Esophagus (tissue), 2 donors: ENCODE measurements at regions not wholly inside any gene's neighbourhood (a gene's known extent, or its start where the extent isn't known, plus 50 kb on each side); places are given as distances from the start of the nearest gene placed in this dataset.

Experiments used
- H3K27ac ChIP-seq, 2 donors: one replicate each; pipeline ENCODE4 v1.5.1; 2013; ENCODE audit warnings: low read depth in 2 of 2, mild to moderate bottlenecking in 2 of 2, inconsistent platforms in 1 of 2, low read length in 1 of 2, moderate library complexity in 1 of 2
- H3K27me3 ChIP-seq, 2 donors: one replicate each; pipeline ENCODE4 v1.6.1; 2013; ENCODE audit warnings: low read length in 2 of 2, control low read depth in 1 of 2, mild to moderate bottlenecking in 1 of 2; ENCODE audit not compliant: insufficient read depth in 2 of 2, control insufficient read depth in 1 of 2
- H3K36me3 ChIP-seq, 2 donors: one replicate each; pipeline ENCODE4 v1.6.1; 2013; ENCODE audit warnings: low read length in 1 of 2; ENCODE audit not compliant: control insufficient read depth in 2 of 2, insufficient read depth in 2 of 2
- H3K4me1 ChIP-seq, 2 donors: one replicate each; pipeline ENCODE4 v1.6.1; 2013; ENCODE audit warnings: low read length in 1 of 2; ENCODE audit not compliant: control insufficient read depth in 2 of 2, insufficient read depth in 2 of 2
- H3K4me3 ChIP-seq, 2 donors: one replicate each; pipeline ENCODE4 v1.5.1; 2013; ENCODE audit warnings: low read length in 2 of 2, mild to moderate bottlenecking in 2 of 2, low read depth in 1 of 2, moderate library complexity in 1 of 2
- H3K9me3 ChIP-seq, 2 donors: one replicate each; pipeline ENCODE4 v1.6.1; 2013; ENCODE audit warnings: mild to moderate bottlenecking in 2 of 2, low read depth in 1 of 2, low read length in 1 of 2, moderate library complexity in 1 of 2; ENCODE audit not compliant: control insufficient read depth in 2 of 2, insufficient read depth in 1 of 2
- WGBS, 2 donors: extraction: QIAGEN DNeasy Blood & Tissue Kit; methylation state at CpG; one replicate each; pipeline ENCODE4 v1.1.7; 2013; 5-methylcytosine and 5-hydroxymethylcytosine counted together
- donor health status: healthy with polysubstance abuse.
- donor health status: Bipolar disorder and iron deficiency.

GRCh38 chr21:35481005-35481404 lies 431.9 kb upstream of the RUNX1 start:
- WGBS, 2 donors = 90% methylated on average over 6 of the region's 6 CpGs
- Histone ChIP-seq H3K4me1 (no peaks in the 10 kb centered on the region), H3K9me3 (no peaks in the 10 kb centered on the region)

GRCh38 chr21:35479529-35479928 lies 430.4 kb upstream of the RUNX1 start:
- Histone ChIP-seq H3K4me3 (no peak overlapping the region), H3K27me3 (no peaks in the 10 kb centered on the region), H3K4me1 (no peaks in the 10 kb centered on the region), H3K36me3 (no peaks in the 10 kb centered on the region), H3K27ac (no peak overlapping the region), H3K9me3 (no peaks in the 10 kb centered on the region)
- 88 to 94% methylated on average over 1 of the region's 1 CpG for WGBS, 2 donors

More at GRCh38 chr21:35481005-35481404, 431.9 kb upstream of the RUNX1 start:
- Histone ChIP-seq H3K27ac (no peak overlapping the region), H3K27me3 (no peaks in the 10 kb centered on the region), H3K4me3 (no peak overlapping the region), H3K36me3 (no peaks in the 10 kb centered on the region)

- Histone ChIP-seq H3K4me1 (no peaks in the 10 kb centered on the region), H3K36me3 (no peaks in the 10 kb centered on the region), H3K27me3 (no peaks in the 10 kb centered on the region), H3K4me3 (no peak overlapping the region), H3K9me3 (no peaks in the 10 kb centered on the region), H3K27ac (no peak overlapping the region)
Observed at GRCh38 chr21:35479065-35479448, 430.0 kb upstream of the RUNX1 start.

GRCh38 chr21:35478161-35479064 lies 429.3 kb upstream of the RUNX1 start:
- 62 to 68% methylated on average over 5 of the region's 5 CpGs for WGBS, 2 donors
- Histone ChIP-seq H3K27ac (no peak overlapping the region), H3K4me3 (no peak overlapping the region)

GRCh38 chr21:35477622-35478021 lies 428.5 kb upstream of the RUNX1 start:
- H3K36me3 ChIP-seq = no peaks in the 10 kb centered on the region

More at GRCh38 chr21:35478161-35479064, 429.3 kb upstream of the RUNX1 start:
- Histone ChIP-seq H3K36me3 (no peaks in the 10 kb centered on the region), H3K4me1 (no peaks in the 10 kb centered on the region), H3K9me3 (no peaks in the 10 kb centered on the region), H3K27me3 (no peaks in the 10 kb centered on the region)

GRCh38 chr21:35476621-35477395 lies 427.7 kb upstream of the RUNX1 start:
- Histone ChIP-seq H3K4me1 (no peaks in the 10 kb centered on the region), H3K27ac (peak overlapping the region in 1 of 2 donors; percentile 1), H3K4me3 (no peak overlapping the region), H3K9me3 (no peaks in the 10 kb centered on the region), H3K36me3 (no peaks in the 10 kb centered on the region), H3K27me3 (no peaks in the 10 kb centered on the region)
- WGBS, 2 donors = 50 to 52% methylated on average over 9 of the region's 9 CpGs

More at GRCh38 chr21:35477622-35478021, 428.5 kb upstream of the RUNX1 start:
- no peak overlapping the region for H3K4me3 ChIP-seq
- WGBS, 2 donors = 85 to 90% methylated on average over 3 of the region's 3 CpGs
- no peak overlapping the region for H3K27ac ChIP-seq
- no peaks in the 10 kb centered on the region for H3K27me3 ChIP-seq
- no peaks in the 10 kb centered on the region for H3K9me3 ChIP-seq
- H3K4me1 ChIP-seq = no peaks in the 10 kb centered on the region

GRCh38 chr21:35475762-35476161 lies 426.7 kb upstream of the RUNX1 start:
- no peaks in the 10 kb centered on the region for H3K9me3 ChIP-seq
- no peaks in the 10 kb centered on the region for H3K27me3 ChIP-seq
- no peak overlapping the region for H3K4me3 ChIP-seq
- 50 to 52% methylated on average over 4 of the region's 4 CpGs for WGBS, 2 donors
- no peaks in the 10 kb centered on the region for H3K36me3 ChIP-seq
- no peaks in the 10 kb centered on the region for H3K4me1 ChIP-seq
- H3K27ac ChIP-seq = no peak overlapping the region

- H3K4me3 ChIP-seq = no peak overlapping the region
Observed at GRCh38 chr21:35475009-35475408, 425.9 kb upstream of the RUNX1 start.

GRCh38 chr21:35473496-35473895 lies 424.4 kb upstream of the RUNX1 start:
- H3K4me1 ChIP-seq = no peaks in the 10 kb centered on the region
- H3K4me3 ChIP-seq = no peak overlapping the region
- no peaks in the 10 kb centered on the region for H3K9me3 ChIP-seq
- no peaks in the 10 kb centered on the region for H3K36me3 ChIP-seq
- H3K27me3 ChIP-seq = no peaks in the 10 kb centered on the region
- no peak overlapping the region for H3K27ac ChIP-seq
- 83 to 87% methylated on average over 1 of the region's 1 CpG for WGBS, 2 donors

More at GRCh38 chr21:35475009-35475408, 425.9 kb upstream of the RUNX1 start:
- Histone ChIP-seq H3K27me3 (no peaks in the 10 kb centered on the region), H3K27ac (no peak overlapping the region), H3K36me3 (no peaks in the 10 kb centered on the region), H3K9me3 (no peaks in the 10 kb centered on the region), H3K4me1 (no peaks in the 10 kb centered on the region)
